ENCODE measurements at regions not wholly inside any gene's neighbourhood (a gene's known extent, or its start where the extent isn't known, plus 50 kb on each side); places are given as distances from the start of the nearest gene placed in this dataset.

DNA sequence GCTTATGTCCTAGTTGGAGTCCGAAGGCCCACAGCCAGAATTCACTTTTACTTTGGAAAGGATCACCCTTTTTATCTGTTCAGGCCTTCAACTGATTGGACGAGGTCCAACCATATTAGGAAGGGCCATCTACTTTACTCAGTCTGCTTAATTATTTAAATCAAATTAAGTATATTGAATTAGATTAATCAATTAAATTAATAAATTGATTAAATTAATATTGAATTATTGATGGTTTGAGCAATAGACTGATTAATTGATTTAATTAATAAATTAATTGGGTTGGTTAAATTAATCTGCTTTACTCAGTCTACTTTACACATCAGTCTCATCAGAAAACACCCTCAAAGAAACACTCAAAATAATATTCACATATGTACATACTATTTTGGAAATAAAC, 816.9 kb upstream of the POT1 start:
- TF ChIP-seq CTCF (IDR thresholded peaks at IDR 0.05): no peak
- TF ChIP-seq POLR2A (IDR thresholded peaks at IDR 0.05): no peak
